Mucosa of stomach (tissue), 1 donor: ENCODE measurements at regions not wholly inside any gene's neighbourhood (a gene's known extent, or its start where the extent isn't known, plus 50 kb on each side); places are given as distances from the start of the nearest gene placed in this dataset.

Source experiments
- H3K27me3 ChIP-seq: one replicate; pipeline ENCODE4 v1.7.0; 2013; ENCODE audit warnings: mild to moderate bottlenecking, low read length; ENCODE audit not compliant: control insufficient read depth, insufficient read depth
- H3K36me3 ChIP-seq: one replicate; pipeline ENCODE4 v1.7.0; 2013; ENCODE audit warnings: low read length; ENCODE audit not compliant: control insufficient read depth, insufficient read depth
- H3K4me1 ChIP-seq: one replicate; pipeline ENCODE4 v1.7.0; 2013; ENCODE audit warnings: mild to moderate bottlenecking, low read length; ENCODE audit not compliant: control insufficient read depth, insufficient read depth
- H3K4me3 ChIP-seq: one replicate; pipeline ENCODE4 v1.7.0; 2013; ENCODE audit warnings: low read length
- H3K9ac ChIP-seq: one replicate; pipeline ENCODE4 v1.7.0; 2013; ENCODE audit warnings: mild to moderate bottlenecking, low read length, moderate library complexity
- H3K9me3 ChIP-seq: one replicate; pipeline ENCODE4 v1.7.0; 2013; ENCODE audit warnings: mild to moderate bottlenecking, low read length, moderate library complexity; ENCODE audit not compliant: control insufficient read depth
- donor health status: Pancreatic carcinoma.

GRCh38 chrX:46279214-46279924 lies 265.9 kb downstream of the ZNF674 start:
- Histone ChIP-seq H3K36me3 (no peaks in the 10 kb centered on the region), H3K27me3 (no peaks in the 10 kb centered on the region), H3K4me1 (no peaks in the 10 kb centered on the region), H3K9ac (no peak overlapping the region), H3K9me3 (no peaks in the 10 kb centered on the region), H3K4me3 (no peak overlapping the region)

- Histone ChIP-seq H3K4me3 (no peak overlapping the region), H3K9ac (no peak overlapping the region), H3K4me1 (no peaks in the 10 kb centered on the region)
Observed at GRCh38 chrX:46278572-46278971, 266.6 kb downstream of the ZNF674 start.

GRCh38 chrX:46268412-46268811 lies 276.8 kb downstream of the ZNF674 start:
- no peaks in the 10 kb centered on the region for H3K9me3 ChIP-seq
- no peak overlapping the region for H3K9ac ChIP-seq
- H3K27me3 ChIP-seq, result no peaks in the 10 kb centered on the region
- no peak overlapping the region for H3K4me3 ChIP-seq
- peaks cover 2% of the 10 kb centered on the region for H3K4me1 ChIP-seq
- no peaks in the 10 kb centered on the region for H3K36me3 ChIP-seq

More at GRCh38 chrX:46278572-46278971, 266.6 kb downstream of the ZNF674 start:
- H3K27me3 ChIP-seq, result no peaks in the 10 kb centered on the region
- no peaks in the 10 kb centered on the region for H3K36me3 ChIP-seq
- no peaks in the 10 kb centered on the region for H3K9me3 ChIP-seq

DNA sequence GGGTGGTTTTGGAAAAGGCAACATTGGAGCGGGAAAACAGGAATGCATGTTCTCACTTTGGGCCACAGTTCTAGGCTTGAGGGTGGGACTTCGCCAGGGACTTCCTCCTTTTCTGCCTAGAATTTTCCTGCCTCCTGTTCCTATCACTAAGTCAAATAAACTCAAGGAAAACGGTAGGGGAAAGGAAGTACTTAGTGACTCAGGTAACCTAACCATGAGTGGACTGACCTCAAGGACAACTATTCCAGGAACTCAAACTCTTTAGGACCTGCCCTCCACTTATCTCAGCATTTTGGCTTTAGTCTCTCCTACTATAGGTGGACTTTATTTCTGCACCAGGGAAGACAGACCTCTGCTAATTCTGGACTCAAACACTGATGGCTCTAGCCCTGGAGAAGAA lies 281.7 kb downstream of the ZNF674 start:
- Histone ChIP-seq H3K36me3 (no peaks in the 10 kb centered on the region), H3K27me3 (no peaks in the 10 kb centered on the region), H3K9ac (no peak overlapping the region), H3K9me3 (no peaks in the 10 kb centered on the region), H3K4me1 (peaks cover 15% of the 10 kb centered on the region), H3K4me3 (no peak overlapping the region)

DNA sequence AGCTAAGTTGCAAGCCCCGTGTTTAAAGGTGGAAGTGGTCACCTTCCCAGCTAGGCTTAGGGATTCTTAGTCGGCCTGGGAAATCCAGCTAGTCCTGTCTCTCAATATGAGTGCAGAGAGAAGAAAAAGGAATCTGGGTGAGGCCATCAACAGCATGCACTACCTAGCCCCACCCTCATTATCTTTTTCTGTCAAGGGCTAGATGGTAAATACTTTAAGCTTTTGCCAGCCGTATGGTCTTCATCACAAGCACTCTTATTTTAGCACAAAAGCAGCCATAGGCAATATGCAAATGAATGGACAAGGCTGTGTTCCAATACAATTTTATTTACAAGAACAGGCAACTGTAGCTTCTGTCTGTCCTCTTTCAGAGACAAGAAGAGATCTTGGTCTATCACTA lies 282.9 kb downstream of the ZNF674 start:
- Histone ChIP-seq H3K4me3 (no peak overlapping the region), H3K9me3 (no peaks in the 10 kb centered on the region), H3K9ac (no peak overlapping the region), H3K4me1 (peaks cover 15% of the 10 kb centered on the region), H3K27me3 (no peaks in the 10 kb centered on the region), H3K36me3 (no peaks in the 10 kb centered on the region)

- Histone ChIP-seq H3K27me3 (no peaks in the 10 kb centered on the region), H3K4me3 (no peak overlapping the region), H3K4me1 (peaks cover 15% of the 10 kb centered on the region), H3K9me3 (no peaks in the 10 kb centered on the region), H3K36me3 (no peaks in the 10 kb centered on the region), H3K9ac (no peak overlapping the region)
Observed at GRCh38 chrX:46260499-46260898, 284.7 kb downstream of the ZNF674 start.

- Histone ChIP-seq H3K4me3 (no peak overlapping the region), H3K4me1 (peaks cover 13% of the 10 kb centered on the region), H3K36me3 (no peaks in the 10 kb centered on the region), H3K9ac (no peak overlapping the region), H3K27me3 (no peaks in the 10 kb centered on the region), H3K9me3 (no peaks in the 10 kb centered on the region)
Observed at GRCh38 chrX:46258356-46258755, 286.9 kb downstream of the ZNF674 start.

DNA sequence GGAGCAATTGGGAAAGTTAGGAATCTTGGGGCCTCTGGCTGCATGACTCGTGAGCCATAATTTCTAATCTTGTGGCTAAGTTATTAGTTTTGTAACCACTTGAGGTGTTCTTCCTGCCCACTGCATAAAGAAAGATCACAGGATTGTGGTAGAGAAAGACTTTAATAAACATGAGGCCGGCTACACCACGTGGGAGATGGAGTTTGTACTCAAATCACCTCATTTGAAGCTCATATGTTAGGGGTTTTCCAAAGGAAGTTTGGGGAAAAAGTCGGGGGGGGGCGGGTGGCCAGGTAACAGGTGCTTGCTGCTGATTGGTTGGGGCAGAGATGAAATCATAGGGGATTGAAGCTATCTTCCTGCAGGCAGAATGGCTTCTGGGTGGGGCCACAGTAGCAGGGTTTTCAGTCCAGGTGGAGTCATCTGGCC lies 287.8 kb downstream of the ZNF674 start:
- no peaks in the 10 kb centered on the region for H3K9me3 ChIP-seq

GRCh38 chrX:46256875-46257274 lies 288.3 kb downstream of the ZNF674 start:
- no peaks in the 10 kb centered on the region for H3K9me3 ChIP-seq
- H3K4me1 ChIP-seq, result peaks cover 5% of the 10 kb centered on the region
- H3K4me3 ChIP-seq, result no peak overlapping the region
- H3K27me3 ChIP-seq, result no peaks in the 10 kb centered on the region
- H3K9ac ChIP-seq, result no peak overlapping the region
- H3K36me3 ChIP-seq, result no peaks in the 10 kb centered on the region

More for the DNA sequence above, 287.8 kb downstream of the ZNF674 start:
- Histone ChIP-seq H3K27me3 (no peaks in the 10 kb centered on the region), H3K9ac (no peak overlapping the region), H3K36me3 (no peaks in the 10 kb centered on the region), H3K4me3 (no peak overlapping the region), H3K4me1 (peaks cover 5% of the 10 kb centered on the region)

GRCh38 chrX:46255046-46255445 lies 290.2 kb downstream of the ZNF674 start:
- Histone ChIP-seq H3K36me3 (no peaks in the 10 kb centered on the region), H3K4me3 (no peak overlapping the region), H3K9me3 (no peaks in the 10 kb centered on the region), H3K27me3 (no peaks in the 10 kb centered on the region), H3K4me1 (no peaks in the 10 kb centered on the region), H3K9ac (no peak overlapping the region)

DNA sequence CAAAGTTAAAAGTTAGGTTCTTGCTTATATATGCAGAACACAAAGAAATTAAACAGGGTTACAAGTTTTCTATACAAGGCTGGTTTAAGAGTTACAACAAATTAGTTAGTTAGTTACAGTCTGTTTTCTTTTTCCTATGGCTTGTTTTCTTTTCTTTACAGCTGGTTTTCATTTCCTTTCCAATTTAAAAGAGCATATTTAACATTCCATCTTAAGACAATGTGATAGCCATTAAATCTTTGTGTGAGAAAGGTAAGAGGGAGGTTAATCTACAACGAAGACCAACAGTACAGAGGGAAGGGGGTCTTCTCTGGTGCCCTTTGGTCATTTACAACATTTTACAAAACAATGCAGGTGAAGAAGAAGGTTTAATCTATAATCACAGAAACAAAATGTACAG lies 290.6 kb downstream of the ZNF674 start:
- H3K4me1 ChIP-seq, result no peaks in the 10 kb centered on the region
- no peaks in the 10 kb centered on the region for H3K27me3 ChIP-seq
- no peaks in the 10 kb centered on the region for H3K36me3 ChIP-seq
- no peak overlapping the region for H3K9ac ChIP-seq
- no peaks in the 10 kb centered on the region for H3K9me3 ChIP-seq
- no peak overlapping the region for H3K4me3 ChIP-seq

GRCh38 chrX:46251755-46252154 lies 293.5 kb downstream of the ZNF674 start:
- no peaks in the 10 kb centered on the region for H3K4me1 ChIP-seq
- no peak overlapping the region for H3K9ac ChIP-seq
- no peaks in the 10 kb centered on the region for H3K9me3 ChIP-seq
- no peaks in the 10 kb centered on the region for H3K27me3 ChIP-seq
- H3K4me3 ChIP-seq, result no peak overlapping the region
- H3K36me3 ChIP-seq, result no peaks in the 10 kb centered on the region

- Histone ChIP-seq H3K4me1 (no peaks in the 10 kb centered on the region), H3K36me3 (no peaks in the 10 kb centered on the region), H3K9me3 (no peaks in the 10 kb centered on the region), H3K9ac (no peak overlapping the region), H3K27me3 (no peaks in the 10 kb centered on the region), H3K4me3 (no peak overlapping the region)
Observed at GRCh38 chrX:46250151-46250550, 295.1 kb downstream of the ZNF674 start.
